ENCODE measurements at regions not wholly inside any gene's neighbourhood (a gene's known extent, or its start where the extent isn't known, plus 50 kb on each side); places are given as distances from the start of the nearest gene placed in this dataset.

- DNase-seq (ENCODE audit: low read depth in 3 of 3, low spot score in 2 of 3), result no peak
Observed at GRCh38 chr4:54541426-54542118, 116.2 kb upstream of the KIT start.

GRCh38 chr4:54542119-54542438 lies 115.7 kb upstream of the KIT start:
- no peak for DNase-seq (ENCODE audit: low read depth in 3 of 3, low spot score in 2 of 3)

GRCh38 chr4:54542540-54543041 lies 115.2 kb upstream of the KIT start:
- DNase-seq (ENCODE audit: low read depth in 3 of 3, low spot score in 2 of 3), result no peak

- DNase-seq (ENCODE audit: low read depth in 3 of 3, low spot score in 2 of 3), result no peak
Observed at GRCh38 chr4:54543088-54543795, 114.5 kb upstream of the KIT start.

GRCh38 chr4:54545663-54546424 lies 111.9 kb upstream of the KIT start:
- DNase-seq (ENCODE audit: low read depth in 3 of 3, low spot score in 2 of 3), result no peak

- DNase-seq (ENCODE audit: low read depth in 3 of 3, low spot score in 2 of 3), result no peak
Observed at GRCh38 chr4:54547299-54548097, 110.3 kb upstream of the KIT start.

- no peak for DNase-seq (ENCODE audit: low read depth in 3 of 3, low spot score in 2 of 3)
Observed at GRCh38 chr4:54548098-54548620, 109.6 kb upstream of the KIT start.

- DNase-seq (ENCODE audit: low read depth in 3 of 3, low spot score in 2 of 3), result no peak
Observed at GRCh38 chr4:54548831-54549460, 108.8 kb upstream of the KIT start.

GRCh38 chr4:54550395-54551171 lies 107.2 kb upstream of the KIT start:
- DNase-seq (ENCODE audit: low read depth in 3 of 3, low spot score in 2 of 3), result no peak

- DNase-seq (ENCODE audit: low read depth in 3 of 3, low spot score in 2 of 3), result no peak
Observed at GRCh38 chr4:54553001-54553400, 104.8 kb upstream of the KIT start.

- DNase-seq (ENCODE audit: low read depth in 3 of 3, low spot score in 2 of 3), result no peak
Observed at GRCh38 chr4:54554339-54554990, 103.3 kb upstream of the KIT start.

- no peak for DNase-seq (ENCODE audit: low read depth in 3 of 3, low spot score in 2 of 3)
Observed at GRCh38 chr4:54556051-54556450, 101.7 kb upstream of the KIT start.

- DNase-seq (ENCODE audit: low read depth in 3 of 3, low spot score in 2 of 3), result no peak
Observed at GRCh38 chr4:54556587-54556986, 101.2 kb upstream of the KIT start.

GRCh38 chr4:54558889-54559677 lies 98.7 kb upstream of the KIT start:
- no peak for DNase-seq (ENCODE audit: low read depth in 3 of 3, low spot score in 2 of 3)

- no peak for DNase-seq (ENCODE audit: low read depth in 3 of 3, low spot score in 2 of 3)
Observed at GRCh38 chr4:54560513-54560912, 97.2 kb upstream of the KIT start.

GRCh38 chr4:54561940-54562339 lies 95.8 kb upstream of the KIT start:
- DNase-seq (ENCODE audit: low read depth in 3 of 3, low spot score in 2 of 3), result no peak

- no peak for DNase-seq (ENCODE audit: low read depth in 3 of 3, low spot score in 2 of 3)
Observed at GRCh38 chr4:54566608-54567007, 91.1 kb upstream of the KIT start.

- DNase-seq (ENCODE audit: low read depth in 3 of 3, low spot score in 2 of 3), result no peak
Observed at GRCh38 chr4:54567327-54567726, 90.4 kb upstream of the KIT start.
